Activated CD4-positive, alpha-beta memory T cell treated with anti-CD3 and anti-CD28 coated beads, Interleukin-2, amount 10 ng/mL, durations not matched to agents 7 days and 5 days (primary cell): ENCODE measurements at regions not wholly inside any gene's neighbourhood (a gene's known extent, or its start where the extent isn't known, plus 50 kb on each side); places are given as distances from the start of the nearest gene placed in this dataset.

Experiments
- CTCF ChIA-PET: fragments of 350-600 bp; sonication (Branson Sonifier 250); formaldehyde crosslinking; loops from one replicate; lab custom pipeline; 2021; ENCODE audit warnings: antibody characterized with exemption, inconsistent platforms; lab: Charles Lee
- POLR2A ChIA-PET: fragments of 350-600 bp; sonication (Branson Sonifier 250); formaldehyde crosslinking; loops from one replicate; lab custom pipeline; 2021; ENCODE audit warnings: antibody characterized with exemption; lab: Charles Lee
- DNase-seq: peaks from one replicate; pipeline ENCODE4 v3.0.0-alpha.2; 2020
- H3K27ac Mint-ChIP-seq: one replicate; pipeline ENCODE4 v1.8.0; 2021; ENCODE audit warnings: mild to moderate bottlenecking, mixed read lengths
- H3K27me3 Mint-ChIP-seq: one replicate; pipeline ENCODE4 v1.8.0; 2021; ENCODE audit warnings: mixed read lengths
- H3K36me3 Mint-ChIP-seq: one replicate; pipeline ENCODE4 v1.8.0; 2021; ENCODE audit warnings: low read depth, mixed read lengths
- H3K4me1 Mint-ChIP-seq: one replicate; pipeline ENCODE4 v1.8.0; 2021; ENCODE audit warnings: mixed read lengths
- H3K4me3 Mint-ChIP-seq: one replicate; pipeline ENCODE4 v1.8.0; 2021; ENCODE audit warnings: mild to moderate bottlenecking, mixed read lengths
- H3K9me3 Mint-ChIP-seq: one replicate; pipeline ENCODE4 v1.8.0; 2021; ENCODE audit warnings: mixed read lengths

DNA sequence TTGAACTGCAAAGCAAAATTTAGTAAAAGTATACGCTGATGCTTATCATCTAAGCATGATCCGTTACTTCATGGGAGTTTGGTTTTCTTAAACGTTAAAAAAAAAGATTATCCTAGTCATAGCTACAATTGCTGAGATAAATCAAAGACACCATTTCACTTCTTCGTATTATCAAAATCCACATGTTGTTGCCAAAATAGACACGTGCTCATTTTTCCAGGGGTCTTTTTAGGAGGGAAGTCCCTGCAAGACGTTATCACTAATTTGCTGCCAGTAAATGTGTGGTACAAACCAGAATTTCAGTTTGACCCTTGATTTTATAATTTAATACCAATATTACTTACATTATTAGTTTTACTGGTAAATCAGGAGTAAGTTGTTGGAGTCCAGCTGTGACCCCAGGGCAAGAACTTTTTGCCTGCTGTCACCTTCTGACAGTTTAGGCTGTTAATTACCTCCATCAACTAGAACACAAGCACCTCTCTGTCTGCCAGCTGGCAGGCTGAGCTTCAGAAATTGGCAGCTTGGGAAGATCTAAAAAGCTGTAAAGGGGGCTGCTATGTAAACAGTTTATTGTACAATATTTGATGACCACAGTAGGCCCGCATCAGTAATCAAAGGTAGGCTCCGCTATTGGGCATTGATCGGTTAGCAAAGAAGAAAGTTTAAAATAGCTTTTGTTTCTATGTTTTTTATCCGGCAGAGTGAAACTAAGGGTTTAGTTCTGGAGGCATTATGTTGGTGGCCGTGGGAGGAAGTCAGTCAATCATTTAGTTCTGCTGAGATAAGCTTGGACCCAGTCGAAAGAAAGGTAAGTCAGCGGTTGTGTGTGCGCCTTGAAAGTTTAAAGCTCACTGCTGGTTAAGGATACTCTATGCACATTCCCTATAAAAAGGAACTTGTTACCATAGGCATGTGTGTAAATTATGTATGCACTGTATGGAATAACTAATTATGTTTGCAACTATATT, 196.4 kb downstream of the FBXO8 start:
- ChIA-PET POLR2A (no interaction called here), CTCF (interaction anchor here (0.6 kb wide), 1 partner anchor 743 kb away, joined by 5 read pairs; no protein-coding TSS in a partner anchor)
- Mint-ChIP-seq H3K9me3 (no peaks in the 10 kb centered on the region), H3K4me1 (no peaks in the 10 kb centered on the region), H3K27me3 (no peaks in the 10 kb centered on the region), H3K36me3 (no peaks in the 10 kb centered on the region), H3K4me3 (no peak overlapping the region), H3K27ac (no peak overlapping the region)
- DNase-seq = no peak

DNA sequence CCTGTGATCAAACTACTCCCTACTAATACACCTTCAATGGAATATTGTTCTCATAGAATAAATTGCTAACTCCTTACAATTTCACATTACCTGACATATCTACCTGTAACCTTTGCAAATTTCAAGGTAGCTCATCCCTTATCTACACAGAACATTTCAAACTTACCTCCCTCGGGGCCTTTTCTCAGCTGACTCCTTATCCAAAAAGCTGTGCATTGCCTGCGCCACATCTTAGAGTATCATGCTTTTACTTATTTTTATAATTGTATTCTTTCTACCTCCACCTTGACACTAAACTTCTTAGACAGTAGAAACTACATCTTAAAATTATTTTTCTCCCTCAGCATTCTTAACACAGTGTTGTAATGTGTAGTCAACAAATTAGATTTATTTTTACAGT, 198.5 kb downstream of the FBXO8 start:
- CTCF ChIA-PET = interaction anchor here (1.1 kb wide), 1 partner anchor 18 kb away, joined by 3 read pairs; no protein-coding TSS in a partner anchor
- POLR2A ChIA-PET = no interaction called here
- H3K27ac Mint-ChIP-seq = no peak overlapping the region
- no peak for DNase-seq
- no peak overlapping the region for H3K4me3 Mint-ChIP-seq
- H3K36me3 Mint-ChIP-seq = no peaks in the 10 kb centered on the region
- no peaks in the 10 kb centered on the region for H3K4me1 Mint-ChIP-seq
- no peaks in the 10 kb centered on the region for H3K27me3 Mint-ChIP-seq
- no peaks in the 10 kb centered on the region for H3K9me3 Mint-ChIP-seq

DNA sequence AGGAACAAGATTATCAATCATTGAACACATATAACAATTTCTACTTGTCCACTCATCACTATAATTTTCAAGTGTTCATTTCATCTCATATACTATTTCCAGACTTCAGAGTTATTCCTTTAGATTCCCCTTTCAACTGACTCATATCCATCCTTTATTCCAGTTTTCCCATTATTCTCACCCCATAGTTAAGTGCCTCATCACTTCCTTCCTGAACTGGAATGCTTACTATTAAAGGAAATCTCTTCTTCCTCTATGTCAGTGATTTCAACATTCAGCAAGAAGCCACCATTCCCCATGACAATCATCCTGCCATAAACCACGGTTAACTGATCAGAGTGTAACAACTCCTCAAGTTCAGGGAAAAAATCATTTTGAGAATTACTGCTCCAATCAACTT, 198.9 kb downstream of the FBXO8 start:
- Mint-ChIP-seq H3K9me3 (no peaks in the 10 kb centered on the region), H3K27me3 (no peaks in the 10 kb centered on the region), H3K27ac (no peak overlapping the region), H3K4me3 (no peak overlapping the region), H3K4me1 (no peaks in the 10 kb centered on the region), H3K36me3 (no peaks in the 10 kb centered on the region)
- DNase-seq = no peak
- ChIA-PET POLR2A (no interaction called here), CTCF (interaction anchor here (1.1 kb wide), 1 partner anchor 17 kb away, joined by 3 read pairs; no protein-coding TSS in a partner anchor)

- Mint-ChIP-seq H3K4me3 (no peak overlapping the region), H3K27me3 (no peaks in the 10 kb centered on the region), H3K9me3 (no peaks in the 10 kb centered on the region), H3K4me1 (no peaks in the 10 kb centered on the region), H3K36me3 (no peaks in the 10 kb centered on the region), H3K27ac (no peak overlapping the region)
- no peak for DNase-seq
- POLR2A ChIA-PET = no interaction called here
- CTCF ChIA-PET = no interaction called here
Measured at GRCh38 chr4:174080361-174080760, 203.1 kb downstream of the FBXO8 start.

GRCh38 chr4:174071595-174071994, 211.9 kb downstream of the FBXO8 start:
- H3K9me3 Mint-ChIP-seq = no peaks in the 10 kb centered on the region
- H3K27me3 Mint-ChIP-seq = no peaks in the 10 kb centered on the region
- ChIA-PET POLR2A (no interaction called here), CTCF (no interaction called here)
- DNase-seq = no peak
- no peak overlapping the region for H3K27ac Mint-ChIP-seq
- H3K4me1 Mint-ChIP-seq = no peaks in the 10 kb centered on the region
- no peak overlapping the region for H3K4me3 Mint-ChIP-seq
- no peaks in the 10 kb centered on the region for H3K36me3 Mint-ChIP-seq

DNA sequence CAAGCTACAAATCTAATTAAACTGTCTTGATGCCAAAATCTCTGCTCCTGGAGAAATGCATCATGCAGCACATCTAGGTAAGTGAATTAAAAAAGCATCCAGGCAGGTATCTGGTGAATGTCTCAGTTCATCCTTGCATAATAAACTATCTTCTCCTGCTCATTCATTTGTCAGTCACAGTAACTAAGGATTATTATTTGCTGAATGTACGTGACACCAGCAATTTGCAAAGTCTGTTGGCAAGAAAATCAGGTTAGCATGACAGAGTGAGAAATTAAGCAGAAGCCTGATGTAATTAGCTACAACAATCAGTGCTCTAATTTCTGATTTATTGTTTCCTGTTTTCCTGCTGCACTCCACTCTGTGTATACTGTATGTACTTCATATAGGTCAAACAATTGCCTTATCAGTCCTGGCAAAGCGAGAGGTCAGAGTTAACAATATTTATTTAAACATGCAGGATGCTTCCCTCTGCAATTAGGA, 213.6 kb downstream of the FBXO8 start:
- H3K36me3 Mint-ChIP-seq = no peaks in the 10 kb centered on the region
- POLR2A ChIA-PET = no interaction called here
- H3K27ac Mint-ChIP-seq = no peak overlapping the region
- no peaks in the 10 kb centered on the region for H3K27me3 Mint-ChIP-seq
- H3K4me3 Mint-ChIP-seq = no peak overlapping the region
- H3K9me3 Mint-ChIP-seq = no peaks in the 10 kb centered on the region
- no peak for DNase-seq
- CTCF ChIA-PET = no interaction called here
- no peaks in the 10 kb centered on the region for H3K4me1 Mint-ChIP-seq

GRCh38 chr4:174066611-174067205, 216.8 kb downstream of the FBXO8 start:
- ChIA-PET CTCF (interaction anchor here (1.2 kb wide), 1 partner anchor 18 kb away, joined by 3 read pairs; no protein-coding TSS in a partner anchor), POLR2A (no interaction called here)
- H3K27ac Mint-ChIP-seq = no peak overlapping the region
- no peaks in the 10 kb centered on the region for H3K36me3 Mint-ChIP-seq
- H3K4me1 Mint-ChIP-seq = no peaks in the 10 kb centered on the region
- no peak overlapping the region for H3K4me3 Mint-ChIP-seq
- no peak for DNase-seq
- H3K9me3 Mint-ChIP-seq = no peaks in the 10 kb centered on the region
- H3K27me3 Mint-ChIP-seq = no peaks in the 10 kb centered on the region

DNA sequence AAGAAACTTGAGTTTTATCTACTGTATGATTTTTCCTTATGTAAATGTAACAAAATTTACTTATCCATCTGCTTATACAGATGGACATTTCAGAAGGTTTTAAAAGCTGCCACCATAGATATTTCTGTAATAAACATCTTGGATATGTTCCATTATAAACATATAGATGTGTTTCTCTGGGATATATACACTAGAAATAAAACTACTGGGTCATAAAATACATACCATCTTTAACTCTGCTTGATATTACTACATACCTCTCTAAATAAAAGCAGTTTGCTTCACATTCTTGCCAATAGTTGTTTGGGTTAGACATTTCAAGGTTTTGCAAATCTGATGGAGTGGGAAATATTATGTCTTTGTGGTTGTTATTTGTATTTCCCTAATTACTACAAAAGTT, 220.6 kb downstream of the FBXO8 start:
- Mint-ChIP-seq H3K27ac (no peak overlapping the region), H3K4me1 (peaks cover 3% of the 10 kb centered on the region), H3K36me3 (no peaks in the 10 kb centered on the region), H3K4me3 (no peak overlapping the region), H3K27me3 (no peaks in the 10 kb centered on the region), H3K9me3 (no peaks in the 10 kb centered on the region)
- ChIA-PET CTCF (no interaction called here), POLR2A (no interaction called here)
- DNase-seq = no peak

- Mint-ChIP-seq H3K27me3 (no peaks in the 10 kb centered on the region), H3K36me3 (no peaks in the 10 kb centered on the region), H3K9me3 (no peaks in the 10 kb centered on the region), H3K4me1 (peaks cover 3% of the 10 kb centered on the region), H3K4me3 (no peak overlapping the region), H3K27ac (no peak overlapping the region)
- ChIA-PET CTCF (no interaction called here), POLR2A (no interaction called here)
- no peak for DNase-seq
Measured at GRCh38 chr4:174061026-174061425, 222.4 kb downstream of the FBXO8 start.

GRCh38 chr4:174058846-174059245, 224.6 kb downstream of the FBXO8 start:
- POLR2A ChIA-PET = no interaction called here
- Mint-ChIP-seq H3K4me3 (no peak overlapping the region), H3K27me3 (no peaks in the 10 kb centered on the region), H3K9me3 (no peaks in the 10 kb centered on the region), H3K4me1 (peaks cover 3% of the 10 kb centered on the region), H3K27ac (no peak overlapping the region), H3K36me3 (no peaks in the 10 kb centered on the region)
- CTCF ChIA-PET = no interaction called here
- no peak for DNase-seq

DNA sequence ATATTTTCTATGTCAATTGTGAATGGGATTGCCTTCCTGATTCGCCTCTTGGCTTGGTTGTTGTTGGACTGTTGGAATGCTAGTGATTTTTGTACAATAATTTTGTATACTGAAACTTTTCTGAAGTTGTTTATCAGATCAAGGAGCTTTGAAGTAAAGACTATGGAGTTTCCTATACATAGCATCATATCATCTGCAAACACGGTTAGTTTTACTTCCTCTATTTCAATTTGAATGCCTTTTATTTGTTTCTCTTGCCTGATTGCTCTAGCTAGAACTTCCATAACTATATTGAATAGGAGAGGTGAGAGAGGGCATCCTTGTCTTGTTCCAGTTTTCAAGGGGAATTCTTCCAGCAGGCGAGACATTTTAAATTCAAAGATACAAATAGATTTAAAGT, 226.5 kb downstream of the FBXO8 start:
- H3K27me3 Mint-ChIP-seq = no peaks in the 10 kb centered on the region
- H3K27ac Mint-ChIP-seq = no peak overlapping the region
- POLR2A ChIA-PET = no interaction called here
- no peak for DNase-seq
- H3K4me1 Mint-ChIP-seq = peaks cover 3% of the 10 kb centered on the region
- H3K36me3 Mint-ChIP-seq = no peaks in the 10 kb centered on the region
- no peaks in the 10 kb centered on the region for H3K9me3 Mint-ChIP-seq
- CTCF ChIA-PET = no interaction called here
- no peak overlapping the region for H3K4me3 Mint-ChIP-seq

DNA sequence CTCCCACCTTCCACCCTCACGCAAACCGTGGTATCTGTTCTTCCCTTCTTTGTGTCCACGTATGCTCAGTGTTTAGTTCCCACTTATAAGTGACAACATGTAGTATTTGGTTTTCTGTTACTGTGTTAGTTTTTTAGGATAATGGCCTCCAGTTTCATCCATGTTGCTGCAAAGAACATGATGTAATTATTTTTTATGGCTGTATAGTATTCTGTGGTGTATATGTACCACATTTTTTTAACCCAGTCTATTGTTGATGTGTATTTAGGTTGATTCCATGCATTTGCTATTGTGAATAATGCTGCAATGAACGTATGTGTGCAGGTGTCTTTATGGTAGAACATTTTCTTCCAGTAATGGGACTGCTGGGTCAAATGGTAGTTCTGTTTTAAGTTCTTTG, 228.1 kb downstream of the FBXO8 start:
- no peaks in the 10 kb centered on the region for H3K9me3 Mint-ChIP-seq
- ChIA-PET POLR2A (no interaction called here), CTCF (no interaction called here)
- DNase-seq = no peak
- no peaks in the 10 kb centered on the region for H3K36me3 Mint-ChIP-seq
- H3K4me3 Mint-ChIP-seq = no peak overlapping the region
- H3K27me3 Mint-ChIP-seq = no peaks in the 10 kb centered on the region
- no peak overlapping the region for H3K27ac Mint-ChIP-seq
- H3K4me1 Mint-ChIP-seq = peaks cover 3% of the 10 kb centered on the region

DNA sequence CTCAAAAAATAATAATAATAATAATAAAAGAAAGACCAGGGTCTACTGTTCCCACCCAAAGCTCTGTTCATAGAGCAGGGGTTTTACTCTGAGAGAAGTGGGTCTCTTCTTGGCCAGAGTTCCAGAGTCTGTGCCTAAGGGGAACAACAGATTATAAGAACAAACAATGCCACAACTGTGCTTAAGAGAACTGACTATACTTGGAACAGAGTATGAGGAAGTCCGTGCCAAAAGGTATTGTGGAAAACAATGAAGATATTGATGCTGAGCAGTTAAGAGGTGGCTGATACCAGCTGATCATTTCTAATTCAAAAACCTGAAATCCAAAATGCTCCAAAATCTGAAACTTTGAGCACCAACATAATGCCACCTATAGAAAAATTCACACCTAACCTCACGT, 229.6 kb downstream of the FBXO8 start:
- ChIA-PET CTCF (no interaction called here), POLR2A (no interaction called here)
- Mint-ChIP-seq H3K4me1 (peaks cover 3% of the 10 kb centered on the region), H3K9me3 (no peaks in the 10 kb centered on the region), H3K4me3 (no peak overlapping the region), H3K36me3 (no peaks in the 10 kb centered on the region), H3K27ac (no peak overlapping the region), H3K27me3 (no peaks in the 10 kb centered on the region)
- DNase-seq = no peak
